ENCODE measurements at regions not wholly inside any gene's neighbourhood (a gene's known extent, or its start where the extent isn't known, plus 50 kb on each side); places are given as distances from the start of the nearest gene placed in this dataset.

GRCh38 chr19:28932446-28932845 is 280.5 kb downstream of the UQCRFS1 start:
- ChIA-PET RAD21 (ENCODE audit: unreplicated experiment) (no interaction called here), CTCF (no interaction called here), SMC1A (ENCODE audit: uncharacterized antibody, unreplicated experiment) (no interaction called here), POLR2A (no interaction called here)
- Histone ChIP-seq H4K20me1 (ENCODE audit: control insufficient read depth, insufficient read depth) (no peaks in the 10 kb centered on the region), H3K36me3 (ENCODE audit: control insufficient read depth in 2 of 2, insufficient read depth in 2 of 2, low read length in 1 of 2) (no peaks in the 10 kb centered on the region), H3K27ac (ENCODE audit: control insufficient read depth, insufficient read depth) (no peak overlapping the region), H3K9me3 (replicated peaks; ENCODE audit: control insufficient read depth, insufficient read depth, low read length) (no peaks in the 10 kb centered on the region), H2AFZ (ENCODE audit: control insufficient read depth, low read depth, low read length) (no peak overlapping the region), H3K4me1 (ENCODE audit: control insufficient read depth, insufficient read depth, low read length) (no peaks in the 10 kb centered on the region), H3K4me3 (no peak overlapping the region), H3K4me2 (ENCODE audit: control insufficient read depth, insufficient read depth) (no peak overlapping the region), H3K27me3 (replicated peaks in 1 of 2; ENCODE audit: control insufficient read depth in 2 of 2, insufficient read depth in 2 of 2, low read length in 1 of 2) (no peaks in the 10 kb centered on the region), H3K79me2 (ENCODE audit: control insufficient read depth, insufficient read depth, low read length) (no peaks in the 10 kb centered on the region), H3K9ac (ENCODE audit: control insufficient read depth, insufficient read depth, low read length) (no peak overlapping the region)
- BruUV-seq (replicated peaks) = no TSS peak
- intact Hi-C loops (cut with micrococcal nuclease; ENCODE audit: unreplicated experiment) = no loop called here
- in situ Hi-C loops (cut with MboI) = no loop called here
- 49% methylated on average over 3 of the region's 3 CpGs for WGBS (ENCODE audit: insufficient coverage, insufficient replicate concordance, low lambda C conversion rate, missing lambda C conversion rate)
- TF ChIP-seq ZNF274 (IDR thresholded peaks at IDR 0.05; ENCODE audit: insufficient read depth, insufficient read length) = no peak
- no peak for TF ChIP-seq MEF2A (IDR thresholded peaks at IDR 0.05; ENCODE audit: insufficient read depth, low read depth, low read length)
- no peak for TF ChIP-seq NR2C2 (IDR thresholded peaks at IDR 0.05; ENCODE audit: borderline replicate concordance, control insufficient read depth, insufficient read length, low read depth)
- TF ChIP-seq SREBF2 (IDR thresholded peaks at IDR 0.05; ENCODE audit: low read length) = no peak
- FAIRE-seq = no peak
- DNase-seq (ENCODE audit: low read depth, low spot score) = no peak
- ATAC-seq = no peak

- ATAC-seq = no peak
- WGBS (ENCODE audit: insufficient coverage, insufficient replicate concordance, low lambda C conversion rate, missing lambda C conversion rate) = 0% methylated on average over 3 of the region's 3 CpGs
- H3K4me1 ChIP-seq (ENCODE audit: control insufficient read depth, insufficient read depth, low read length) = no peaks in the 10 kb centered on the region
- no peak for FAIRE-seq
- ChIA-PET RAD21 (ENCODE audit: unreplicated experiment) (no interaction called here), CTCF (no interaction called here), SMC1A (ENCODE audit: uncharacterized antibody, unreplicated experiment) (no interaction called here), POLR2A (no interaction called here)
- H3K4me2 ChIP-seq (ENCODE audit: control insufficient read depth, insufficient read depth) = no peak overlapping the region
- H3K36me3 ChIP-seq (ENCODE audit: control insufficient read depth in 2 of 2, insufficient read depth in 2 of 2, low read length in 1 of 2) = no peaks in the 10 kb centered on the region
- intact Hi-C loops (cut with micrococcal nuclease; ENCODE audit: unreplicated experiment) (no loop called here), in situ Hi-C loops (cut with MboI) (no loop called here)
- H3K4me3 ChIP-seq = no peak overlapping the region
- no peak overlapping the region for H3K9ac ChIP-seq (ENCODE audit: control insufficient read depth, insufficient read depth, low read length)
- no TSS peak for BruUV-seq (replicated peaks)
- no peaks in the 10 kb centered on the region for H3K27me3 ChIP-seq (replicated peaks in 1 of 2; ENCODE audit: control insufficient read depth in 2 of 2, insufficient read depth in 2 of 2, low read length in 1 of 2)
- no peak overlapping the region for H2AFZ ChIP-seq (ENCODE audit: control insufficient read depth, low read depth, low read length)
- no peaks in the 10 kb centered on the region for H3K79me2 ChIP-seq (ENCODE audit: control insufficient read depth, insufficient read depth, low read length)
- DNase-seq (ENCODE audit: low read depth, low spot score) = no peak
- no peak overlapping the region for H3K27ac ChIP-seq (ENCODE audit: control insufficient read depth, insufficient read depth)
- H4K20me1 ChIP-seq (ENCODE audit: control insufficient read depth, insufficient read depth) = no peaks in the 10 kb centered on the region
- no peaks in the 10 kb centered on the region for H3K9me3 ChIP-seq (replicated peaks; ENCODE audit: control insufficient read depth, insufficient read depth, low read length)
- TF ChIP-seq RCOR1 (conservative IDR thresholded peaks at IDR 0.05; ENCODE audit: low read depth, low read length) = no peak
- TF ChIP-seq ELK1 (IDR thresholded peaks at IDR 0.05; ENCODE audit: low read depth, low read length) = no peak
- no peak for TF ChIP-seq MAX (IDR thresholded peaks at IDR 0.05; ENCODE audit: low read depth, low read length)
- no peak for TF ChIP-seq ZNF592 (IDR thresholded peaks at IDR 0.05)
- TF ChIP-seq EZH2 (IDR thresholded peaks at IDR 0.05; ENCODE audit: borderline replicate concordance, control insufficient read depth, low read depth, low read length) = no peak
- no peak for TF ChIP-seq NRF1 (conservative IDR thresholded peaks at IDR 0.05; ENCODE audit: low read depth, low read length)
- TF ChIP-seq BCL11A (IDR thresholded peaks at IDR 0.05; ENCODE audit: low read depth, low read length) = no peak
- TF ChIP-seq EP300 (IDR thresholded peaks at IDR 0.05; ENCODE audit: borderline replicate concordance in 1 of 2, control insufficient read depth in 1 of 2, low read depth in 2 of 2, low read length in 2 of 2) = no peak
- no peak for TF ChIP-seq CBX5 (IDR thresholded peaks at IDR 0.05; ENCODE audit: low read depth)
- no peak for TF ChIP-seq RFX5 (IDR thresholded peaks at IDR 0.05; ENCODE audit: low read depth, low read length)
These were observed 283.9 kb downstream of the UQCRFS1 start for GRCh38 chr19:28929006-28929405.
